ENCODE measurements at regions not wholly inside any gene's neighbourhood (a gene's known extent, or its start where the extent isn't known, plus 50 kb on each side); places are given as distances from the start of the nearest gene placed in this dataset.

GRCh38 chr6:99013145-99013544 lies 65.4 kb upstream of the FBXL4 start:
- TF ChIP-seq, protein P1, sequence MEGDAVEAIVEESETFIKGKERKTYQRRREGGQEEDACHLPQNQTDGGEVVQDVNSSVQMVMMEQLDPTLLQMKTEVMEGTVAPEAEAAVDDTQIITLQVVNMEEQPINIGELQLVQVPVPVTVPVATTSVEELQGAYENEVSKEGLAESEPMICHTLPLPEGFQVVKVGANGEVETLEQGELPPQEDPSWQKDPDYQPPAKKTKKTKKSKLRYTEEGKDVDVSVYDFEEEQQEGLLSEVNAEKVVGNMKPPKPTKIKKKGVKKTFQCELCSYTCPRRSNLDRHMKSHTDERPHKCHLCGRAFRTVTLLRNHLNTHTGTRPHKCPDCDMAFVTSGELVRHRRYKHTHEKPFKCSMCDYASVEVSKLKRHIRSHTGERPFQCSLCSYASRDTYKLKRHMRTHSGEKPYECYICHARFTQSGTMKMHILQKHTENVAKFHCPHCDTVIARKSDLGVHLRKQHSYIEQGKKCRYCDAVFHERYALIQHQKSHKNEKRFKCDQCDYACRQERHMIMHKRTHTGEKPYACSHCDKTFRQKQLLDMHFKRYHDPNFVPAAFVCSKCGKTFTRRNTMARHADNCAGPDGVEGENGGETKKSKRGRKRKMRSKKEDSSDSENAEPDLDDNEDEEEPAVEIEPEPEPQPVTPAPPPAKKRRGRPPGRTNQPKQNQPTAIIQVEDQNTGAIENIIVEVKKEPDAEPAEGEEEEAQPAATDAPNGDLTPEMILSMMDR (IDR thresholded peaks at IDR 0.05 in 8 of 11, conservative IDR thresholded peaks at IDR 0.05 in 3 of 11), result no peak
- TF ChIP-seq POLR2A (IDR thresholded peaks at IDR 0.05), result no peak
- no peak for TF ChIP-seq POLR2AphosphoS5 (IDR thresholded peaks at IDR 0.05)
- 55 to 80% (median 64%) methylated on average over 2 of the region's 2 CpGs for WGBS, 5 donors
- H3K4me3 ChIP-seq, result no peak overlapping the region
- intact Hi-C loops (cut with DNase I; ENCODE audit: low total_unique reads), result no loop called here
- no peaks in the 10 kb centered on the region for H3K36me3 ChIP-seq
- no peaks in the 10 kb centered on the region for H3K27me3 ChIP-seq (replicated peaks in 1 of 7)
- no peaks in the 10 kb centered on the region for H3K9me3 ChIP-seq
- H3K27ac ChIP-seq, result no peak overlapping the region
- DNase-seq, result no peak
- H3K4me1 ChIP-seq, result no peaks in the 10 kb centered on the region

GRCh38 chr6:99011151-99011550 lies 63.4 kb upstream of the FBXL4 start:
- no peaks in the 10 kb centered on the region for H3K4me1 ChIP-seq
- no peak overlapping the region for H3K27ac ChIP-seq

DNA sequence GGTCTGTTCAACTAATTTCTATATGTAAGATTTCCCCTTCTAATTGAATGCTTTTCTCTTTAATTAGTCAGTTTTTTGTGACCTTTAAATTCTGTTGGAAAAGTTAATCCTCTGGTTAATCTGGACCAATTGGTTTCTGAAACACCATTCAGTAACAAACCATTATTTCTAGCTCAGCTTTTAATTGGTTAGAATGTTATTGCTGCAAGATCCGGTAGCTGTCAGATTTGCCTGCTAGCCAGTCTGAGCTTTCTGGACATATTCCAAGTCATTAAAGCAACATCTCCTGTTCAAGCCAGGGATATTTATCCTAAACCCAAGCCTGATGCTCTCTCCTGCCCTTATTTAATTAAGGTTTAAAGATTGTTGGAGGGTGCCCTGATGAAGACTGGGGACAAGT lies 55.1 kb upstream of the FBXL4 start:
- Histone ChIP-seq H3K27ac (no peak overlapping the region), H3K4me1 (no peaks in the 10 kb centered on the region), H3K4me3 (no peak overlapping the region), H3K27me3 (replicated peaks in 1 of 7) (no peaks in the 10 kb centered on the region), H3K9me3 (no peaks in the 10 kb centered on the region), H3K36me3 (no peaks in the 10 kb centered on the region)
- 33 to 63% (median 57%) methylated on average over 1 of the region's 1 CpG for WGBS, 5 donors
- TF ChIP-seq POLR2AphosphoS5 (IDR thresholded peaks at IDR 0.05) (no peak), POLR2A (IDR thresholded peaks at IDR 0.05) (no peak)
- TF ChIP-seq, protein P1 (IDR thresholded peaks at IDR 0.05 in 8 of 11, conservative IDR thresholded peaks at IDR 0.05 in 3 of 11), result no peak
- DNase-seq, result no peak
- intact Hi-C loops (cut with DNase I; ENCODE audit: low total_unique reads), result no loop called here

More at GRCh38 chr6:99011151-99011550, 63.4 kb upstream of the FBXL4 start:
- no peak for DNase-seq
- Histone ChIP-seq H3K36me3 (no peaks in the 10 kb centered on the region), H3K4me3 (no peak overlapping the region), H3K9me3 (no peaks in the 10 kb centered on the region), H3K27me3 (replicated peaks in 1 of 7) (no peaks in the 10 kb centered on the region)
- TF ChIP-seq, protein P1 (IDR thresholded peaks at IDR 0.05 in 8 of 11, conservative IDR thresholded peaks at IDR 0.05 in 3 of 11), result no peak
- TF ChIP-seq POLR2A (IDR thresholded peaks at IDR 0.05) (no peak), POLR2AphosphoS5 (IDR thresholded peaks at IDR 0.05) (no peak)
- intact Hi-C loops (cut with DNase I; ENCODE audit: low total_unique reads), result no loop called here

DNA sequence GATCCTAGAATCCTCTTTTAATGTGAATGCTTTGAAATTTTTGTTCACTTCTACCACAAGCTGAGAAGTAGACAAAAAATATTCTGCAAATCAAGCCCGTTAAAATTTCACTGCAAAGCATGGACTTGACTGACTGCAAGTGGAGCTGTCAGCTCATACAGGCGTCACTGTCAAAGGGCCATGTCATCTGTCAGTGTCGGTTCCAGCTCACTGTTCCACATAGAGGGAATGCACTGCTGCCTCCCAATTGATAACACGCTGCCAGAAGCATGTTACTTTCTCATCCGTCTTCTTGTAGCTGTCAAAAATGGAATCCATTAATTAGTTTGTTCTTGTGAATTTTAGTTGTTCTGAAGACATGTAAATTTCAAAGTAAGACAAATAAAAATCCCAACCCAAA lies 50.4 kb upstream of the FBXL4 start:
- intact Hi-C loops (cut with DNase I; ENCODE audit: low total_unique reads), result no loop called here
- no peak overlapping the region for H3K27ac ChIP-seq
- DNase-seq, result no peak
- no peaks in the 10 kb centered on the region for H3K9me3 ChIP-seq
- WGBS, 5 donors, result 76 to 83% (median 81%) methylated on average over 5 of the region's 5 CpGs
- no peaks in the 10 kb centered on the region for H3K36me3 ChIP-seq
- H3K27me3 ChIP-seq (replicated peaks in 1 of 7), result peaks cover 0 to 7% (median 0%) of the 10 kb centered on the region in 7 donors
- H3K4me3 ChIP-seq, result no peak overlapping the region
- no peak for TF ChIP-seq POLR2AphosphoS5 (IDR thresholded peaks at IDR 0.05)
- no peak for TF ChIP-seq POLR2A (IDR thresholded peaks at IDR 0.05)
- TF ChIP-seq, protein P1 (IDR thresholded peaks at IDR 0.05 in 8 of 11, conservative IDR thresholded peaks at IDR 0.05 in 3 of 11), result no peak
- no peaks in the 10 kb centered on the region for H3K4me1 ChIP-seq

Small RNAs in the stretch of these regions (microRNA-seq; reads per million reads assigned to microRNA genes)
- gene MIR548AI, result 0 reads per million in 3 donors

Small RNAs in the stretch of these regions (small RNA-seq; reads per million reads assigned to genes)
- gene MIR548AI, result 0 reads per million in 4 donors
